SK-N-SH treated with all-trans-retinoic acid at 6 μM for 48 hours (cell line): ENCODE measurements at regions not wholly inside any gene's neighbourhood (a gene's known extent, or its start where the extent isn't known, plus 50 kb on each side); places are given as distances from the start of the nearest gene placed in this dataset.

Experiments
- BACH2 ChIP-seq: fragments of 250-450 bp; sonication (Bioruptor Pico); IDR thresholded peaks from 2 replicates; pipeline ENCODE4 v1.9.0; 2021; ENCODE audit warnings: mild to moderate bottlenecking, borderline replicate concordance
- ESRRG ChIP-seq: fragments of 250-450 bp; sonication (Bioruptor Pico); IDR thresholded peaks from 2 replicates; pipeline ENCODE4 v1.6.1; 2021; ENCODE audit warnings: mild to moderate bottlenecking
- ISL1 ChIP-seq: fragments of 250-450 bp; sonication (Bioruptor Pico); IDR thresholded peaks from 2 replicates; pipeline ENCODE4 v2.1.2; 2022; ENCODE audit warnings: mild to moderate bottlenecking, moderate library complexity
- OSR1 ChIP-seq: fragments of 250-450 bp; sonication (Bioruptor Pico); IDR thresholded peaks from 2 replicates; pipeline ENCODE4 v1.8.0; 2022; ENCODE audit warnings: moderate library complexity, mild to moderate bottlenecking, inconsistent platforms
- PATZ1 ChIP-seq: fragments of 250-450 bp; sonication (Bioruptor Pico); IDR thresholded peaks from 2 replicates; pipeline ENCODE4 v1.8.0; 2020; ENCODE audit warnings: mild to moderate bottlenecking, moderate library complexity, borderline replicate concordance
- RARB ChIP-seq: fragments of 250-450 bp; sonication (Bioruptor Pico); IDR thresholded peaks from 2 replicates; pipeline ENCODE4 v1.8.0; 2021; ENCODE audit warnings: mild to moderate bottlenecking, moderate library complexity
- TOX ChIP-seq: fragments of 250-450 bp; sonication (Bioruptor Pico); IDR thresholded peaks from 2 replicates; pipeline ENCODE4 v1.8.0; 2021; ENCODE audit warnings: mild to moderate bottlenecking, moderate library complexity, borderline replicate concordance
- ZC3H10 ChIP-seq: fragments of 250-450 bp; sonication (Bioruptor Pico); IDR thresholded peaks from 2 replicates; pipeline ENCODE4 v1.5.1; 2021; ENCODE audit warnings: mild to moderate bottlenecking, moderate library complexity
- ZFP30 ChIP-seq: fragments of 450-650 bp; formaldehyde crosslinking; IDR thresholded peaks from 2 replicates; pipeline ENCODE4 v1.5.0; 2022; ENCODE audit warnings: mild to moderate bottlenecking, moderate library complexity
- ZNF565 ChIP-seq: fragments of 450-650 bp; formaldehyde crosslinking; conservative IDR thresholded peaks from 2 replicates; pipeline ENCODE4 v1.5.0; 2020; ENCODE audit warnings: low read depth, mild to moderate bottlenecking, moderate library complexity
- ZNF70 ChIP-seq: fragments of 450-650 bp; formaldehyde crosslinking; IDR thresholded peaks from 2 replicates; pipeline ENCODE4 v1.5.0; 2020; ENCODE audit warnings: mild to moderate bottlenecking, moderate library complexity
- TF ChIP-seq, protein P1 (sequence below): fragments of 250-450 bp; sonication (Bioruptor Pico); IDR thresholded peaks from 2 replicates; pipeline ENCODE4 v1.5.0; 2020; ENCODE audit warnings: mild to moderate bottlenecking, moderate library complexity

GRCh38 chr7:34227525-34227924 lies 322.2 kb downstream of the BMPER start:
- TF ChIP-seq ZNF565 (CRISPR knock-in tag): no peak
- no peak for TF ChIP-seq RARB (CRISPR knock-in tag)
- TF ChIP-seq ZC3H10: no peak
- no peak for TF ChIP-seq TOX (CRISPR knock-in tag)
- TF ChIP-seq OSR1 (CRISPR knock-in tag): no peak
- no peak for TF ChIP-seq PATZ1
- TF ChIP-seq ISL1 (CRISPR knock-in tag): no peak
- TF ChIP-seq ESRRG (CRISPR knock-in tag): no peak
- no peak for TF ChIP-seq BACH2 (CRISPR knock-in tag)
- TF ChIP-seq ZFP30: no peak
- TF ChIP-seq ZNF70 (CRISPR knock-in tag): no peak
- TF ChIP-seq, protein P1, sequence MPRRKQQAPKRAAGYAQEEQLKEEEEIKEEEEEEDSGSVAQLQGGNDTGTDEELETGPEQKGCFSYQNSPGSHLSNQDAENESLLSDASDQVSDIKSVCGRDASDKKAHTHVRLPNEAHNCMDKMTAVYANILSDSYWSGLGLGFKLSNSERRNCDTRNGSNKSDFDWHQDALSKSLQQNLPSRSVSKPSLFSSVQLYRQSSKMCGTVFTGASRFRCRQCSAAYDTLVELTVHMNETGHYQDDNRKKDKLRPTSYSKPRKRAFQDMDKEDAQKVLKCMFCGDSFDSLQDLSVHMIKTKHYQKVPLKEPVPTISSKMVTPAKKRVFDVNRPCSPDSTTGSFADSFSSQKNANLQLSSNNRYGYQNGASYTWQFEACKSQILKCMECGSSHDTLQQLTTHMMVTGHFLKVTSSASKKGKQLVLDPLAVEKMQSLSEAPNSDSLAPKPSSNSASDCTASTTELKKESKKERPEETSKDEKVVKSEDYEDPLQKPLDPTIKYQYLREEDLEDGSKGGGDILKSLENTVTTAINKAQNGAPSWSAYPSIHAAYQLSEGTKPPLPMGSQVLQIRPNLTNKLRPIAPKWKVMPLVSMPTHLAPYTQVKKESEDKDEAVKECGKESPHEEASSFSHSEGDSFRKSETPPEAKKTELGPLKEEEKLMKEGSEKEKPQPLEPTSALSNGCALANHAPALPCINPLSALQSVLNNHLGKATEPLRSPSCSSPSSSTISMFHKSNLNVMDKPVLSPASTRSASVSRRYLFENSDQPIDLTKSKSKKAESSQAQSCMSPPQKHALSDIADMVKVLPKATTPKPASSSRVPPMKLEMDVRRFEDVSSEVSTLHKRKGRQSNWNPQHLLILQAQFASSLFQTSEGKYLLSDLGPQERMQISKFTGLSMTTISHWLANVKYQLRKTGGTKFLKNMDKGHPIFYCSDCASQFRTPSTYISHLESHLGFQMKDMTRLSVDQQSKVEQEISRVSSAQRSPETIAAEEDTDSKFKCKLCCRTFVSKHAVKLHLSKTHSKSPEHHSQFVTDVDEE: no peak
